WERI-Rb-1 (cell line): ENCODE measurements at regions not wholly inside any gene's neighbourhood (a gene's known extent, or its start where the extent isn't known, plus 50 kb on each side); places are given as distances from the start of the nearest gene placed in this dataset.

Experiments
- DNase-seq: peaks from one replicate; pipeline ENCODE4 v3.0.0-alpha.2; 2020
- H3K27ac ChIP-seq: fragments of 250-450 bp; sonication (Bioruptor Pico); 2 replicates; pipeline ENCODE4 v1.5.1; 2020; ENCODE audit warnings: mild to moderate bottlenecking, moderate library complexity
- H3K27me3 ChIP-seq: fragments of 250-450 bp; sonication (Bioruptor Pico); 2 replicates; pipeline ENCODE4 v1.5.1; 2021; ENCODE audit warnings: mild to moderate bottlenecking, low read depth, moderate library complexity; ENCODE audit not compliant: insufficient read depth, severe bottlenecking
- H3K36me3 ChIP-seq: fragments of 250-450 bp; sonication (Bioruptor Pico); 2 replicates; pipeline ENCODE4 v1.5.1; 2020; ENCODE audit warnings: mild to moderate bottlenecking, moderate library complexity
- H3K4me3 ChIP-seq: 2 replicates; pipeline ENCODE4 v1.5.1; 2011; ENCODE audit warnings: low read depth, mild to moderate bottlenecking, control low read depth, low read length
- H3K9me3 ChIP-seq: fragments of 250-450 bp; sonication (Bioruptor Pico); 2 replicates; pipeline ENCODE4 v1.5.1; 2021; ENCODE audit warnings: mild to moderate bottlenecking, moderate library complexity; ENCODE audit not compliant: severe bottlenecking
- TF ChIP-seq, protein P1 (sequence below): IDR thresholded peaks from 2 replicates; pipeline ENCODE4 v1.5.1; 2011; ENCODE audit warnings: low read depth, mild to moderate bottlenecking, control low read depth, inconsistent platforms, low read length

- Histone ChIP-seq H3K36me3 (no peaks in the 10 kb centered on the region), H3K27me3 (peaks cover 91% of the 10 kb centered on the region), H3K27ac (no peak overlapping the region), H3K9me3 (no peaks in the 10 kb centered on the region), H3K4me3 (no peak overlapping the region)
- no peak for DNase-seq
- TF ChIP-seq, protein P1, sequence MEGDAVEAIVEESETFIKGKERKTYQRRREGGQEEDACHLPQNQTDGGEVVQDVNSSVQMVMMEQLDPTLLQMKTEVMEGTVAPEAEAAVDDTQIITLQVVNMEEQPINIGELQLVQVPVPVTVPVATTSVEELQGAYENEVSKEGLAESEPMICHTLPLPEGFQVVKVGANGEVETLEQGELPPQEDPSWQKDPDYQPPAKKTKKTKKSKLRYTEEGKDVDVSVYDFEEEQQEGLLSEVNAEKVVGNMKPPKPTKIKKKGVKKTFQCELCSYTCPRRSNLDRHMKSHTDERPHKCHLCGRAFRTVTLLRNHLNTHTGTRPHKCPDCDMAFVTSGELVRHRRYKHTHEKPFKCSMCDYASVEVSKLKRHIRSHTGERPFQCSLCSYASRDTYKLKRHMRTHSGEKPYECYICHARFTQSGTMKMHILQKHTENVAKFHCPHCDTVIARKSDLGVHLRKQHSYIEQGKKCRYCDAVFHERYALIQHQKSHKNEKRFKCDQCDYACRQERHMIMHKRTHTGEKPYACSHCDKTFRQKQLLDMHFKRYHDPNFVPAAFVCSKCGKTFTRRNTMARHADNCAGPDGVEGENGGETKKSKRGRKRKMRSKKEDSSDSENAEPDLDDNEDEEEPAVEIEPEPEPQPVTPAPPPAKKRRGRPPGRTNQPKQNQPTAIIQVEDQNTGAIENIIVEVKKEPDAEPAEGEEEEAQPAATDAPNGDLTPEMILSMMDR = no peak
Measured at GRCh38 chr21:35204125-35204524, 155.0 kb upstream of the RUNX1 start.

- H3K9me3 ChIP-seq = no peaks in the 10 kb centered on the region
- TF ChIP-seq, protein P1 = no peak
- H3K4me3 ChIP-seq = no peak overlapping the region
- H3K27me3 ChIP-seq = peaks cover 84% of the 10 kb centered on the region
- H3K27ac ChIP-seq = no peak overlapping the region
- no peaks in the 10 kb centered on the region for H3K36me3 ChIP-seq
- no peak for DNase-seq
Measured at GRCh38 chr21:35203093-35203977, 154.2 kb upstream of the RUNX1 start.

GRCh38 chr21:35202431-35202830 lies 153.3 kb upstream of the RUNX1 start:
- H3K9me3 ChIP-seq = no peaks in the 10 kb centered on the region
- DNase-seq = no peak
- H3K27ac ChIP-seq = no peak overlapping the region
- no peak overlapping the region for H3K4me3 ChIP-seq
- TF ChIP-seq, protein P1 = no peak
- H3K27me3 ChIP-seq = peaks cover 83% of the 10 kb centered on the region
- H3K36me3 ChIP-seq = no peaks in the 10 kb centered on the region

- Histone ChIP-seq H3K4me3 (no peak overlapping the region), H3K36me3 (no peaks in the 10 kb centered on the region), H3K27me3 (peaks cover 82% of the 10 kb centered on the region), H3K9me3 (no peaks in the 10 kb centered on the region), H3K27ac (no peak overlapping the region)
- TF ChIP-seq, protein P1 = no peak
- no peak for DNase-seq
Measured at GRCh38 chr21:35201799-35202198, 152.7 kb upstream of the RUNX1 start.

GRCh38 chr21:35201288-35201687 lies 152.2 kb upstream of the RUNX1 start:
- Histone ChIP-seq H3K27me3 (peaks cover 82% of the 10 kb centered on the region), H3K4me3 (no peak overlapping the region), H3K9me3 (no peaks in the 10 kb centered on the region), H3K27ac (no peak overlapping the region), H3K36me3 (no peaks in the 10 kb centered on the region)
- TF ChIP-seq, protein P1 = no peak
- no peak for DNase-seq

- Histone ChIP-seq H3K27me3 (peaks cover 82% of the 10 kb centered on the region), H3K9me3 (no peaks in the 10 kb centered on the region), H3K4me3 (no peak overlapping the region), H3K27ac (no peak overlapping the region), H3K36me3 (no peaks in the 10 kb centered on the region)
- TF ChIP-seq, protein P1 = no peak
- no peak for DNase-seq
Measured at GRCh38 chr21:35199733-35200015, 150.6 kb upstream of the RUNX1 start.
